ENCODE measurements at regions not wholly inside any gene's neighbourhood (a gene's known extent, or its start where the extent isn't known, plus 50 kb on each side); places are given as distances from the start of the nearest gene placed in this dataset.

GRCh38 chr6:78302411-78302810 is 564.9 kb upstream of the IRAK1BP1 start:
- no peak for TF ChIP-seq RCOR1 (IDR thresholded peaks at IDR 0.05; ENCODE audit: borderline replicate concordance in 1 of 2, low read depth in 2 of 2, low read length in 2 of 2)
- TF ChIP-seq TCF7L2 (IDR thresholded peaks at IDR 0.05; ENCODE audit: low read depth, low read length), result no peak
- no peak for TF ChIP-seq KHSRP (IDR thresholded peaks at IDR 0.05)
- TF ChIP-seq ZBTB49 (CRISPR knock-in tag; IDR thresholded peaks at IDR 0.05; ENCODE audit: borderline replicate concordance), result no peak
- TF ChIP-seq CTCF (IDR thresholded peaks at IDR 0.05 in 2 of 3, conservative IDR thresholded peaks at IDR 0.05 in 1 of 3; ENCODE audit: insufficient read depth in 2 of 3, low read depth in 1 of 3, low read length in 3 of 3), result no peak
- TF ChIP-seq ZKSCAN1 (IDR thresholded peaks at IDR 0.05; ENCODE audit: low read depth, low read length), result no peak
- no peak for TF ChIP-seq ZNF124 (CRISPR knock-in tag; IDR thresholded peaks at IDR 0.05)
- no peak for TF ChIP-seq MIER1 (IDR thresholded peaks at IDR 0.05; ENCODE audit: low read depth)
- TF ChIP-seq CHD7 (IDR thresholded peaks at IDR 0.05; ENCODE audit: low read depth, low read length), result no peak
- no peak for TF ChIP-seq JUND (IDR thresholded peaks at IDR 0.05; ENCODE audit: borderline replicate concordance, low read depth, low read length)
- no peak for TF ChIP-seq JUND (tag; IDR thresholded peaks at IDR 0.05; ENCODE audit: borderline replicate concordance, low read depth, low read length)
- TF ChIP-seq ETS2 (tag; IDR thresholded peaks at IDR 0.05; ENCODE audit: borderline replicate concordance, poor library complexity, severe bottlenecking), result no peak

Data from K562 (cell line).